Panc1 (cell line): ENCODE measurements at regions not wholly inside any gene's neighbourhood (a gene's known extent, or its start where the extent isn't known, plus 50 kb on each side); places are given as distances from the start of the nearest gene placed in this dataset.

Experiments used
- ATAC-seq: fragments of 200-7000 bp; cut with Tn5 transposase; 2 replicates; pipeline ENCODE4 v1.9.1; 2020; ENCODE audit warnings: mild to moderate bottlenecking, moderate library complexity
- BruUV-seq: library from RNA; stranded (reverse); fragments of 400-500 nt; replicated peaks from 2 replicates; lab custom pipeline; 2021; lab: Mats Ljungman, UMichigan
- CTCF ChIA-PET: fragments of 300-600 bp; sonication (Branson Sonifier 250); formaldehyde crosslinking; loops from one replicate; lab custom pipeline; 2022; ENCODE audit warnings: antibody characterized with exemption; lab: Charles Lee
- POLR2A ChIA-PET: fragments of 300-600 bp; sonication (Branson Sonifier 250); formaldehyde crosslinking; loops from one replicate; lab custom pipeline; 2022; ENCODE audit warnings: antibody characterized with exemption; lab: Charles Lee
- DNase-seq: peaks from one replicate; pipeline ENCODE4 v3.0.0-alpha.2; 2010; ENCODE audit warnings: low read depth, low spot score
- H3K27ac ChIP-seq: 2 replicates; pipeline ENCODE4 v1.5.1; 2011; ENCODE audit warnings: mild to moderate bottlenecking, low read length, inconsistent platforms
- H3K27me3 ChIP-seq: fragments of 200-500 bp; sonication (Bioruptor generic); 2 replicates; pipeline ENCODE4 v1.6.0; 2014; ENCODE audit warnings: low read length, inconsistent platforms; ENCODE audit not compliant: control insufficient read depth, insufficient read depth
- H3K36me3 ChIP-seq: fragments of 200-500 bp; sonication (Bioruptor generic); 2 replicates; pipeline ENCODE4 v1.5.1; 2014; ENCODE audit warnings: inconsistent platforms, mild to moderate bottlenecking, low read length, moderate library complexity; ENCODE audit not compliant: control insufficient read depth, insufficient read depth
- H3K4me1 ChIP-seq: 2 replicates; pipeline ENCODE4 v1.5.1; 2011; ENCODE audit warnings: inconsistent platforms, mild to moderate bottlenecking, low read length, moderate library complexity; ENCODE audit not compliant: control insufficient read depth, insufficient read depth
- H3K4me3 ChIP-seq, 2 experiments: 2 replicates each; pipeline ENCODE4 v1.5.1; 2011 to 2012; ENCODE audit warnings: low read depth in 2 of 2, low read length in 2 of 2, mild to moderate bottlenecking in 2 of 2, inconsistent platforms in 1 of 2, moderate library complexity in 1 of 2
- H3K9me3 ChIP-seq: fragments of 200-500 bp; sonication (Bioruptor generic); 2 replicates; pipeline ENCODE4 v1.5.1; 2014; ENCODE audit warnings: low read depth, mild to moderate bottlenecking, inconsistent platforms, low read length, moderate library complexity; ENCODE audit not compliant: control insufficient read depth, insufficient read depth
- CTCF ChIP-seq: fragments of 450-650 bp; IDR thresholded peaks from 2 replicates; pipeline ENCODE4 v1.5.1; 2017; ENCODE audit warnings: mild to moderate bottlenecking
- POLR2AphosphoS5 ChIP-seq: IDR thresholded peaks from 2 replicates; pipeline ENCODE4 v1.6.1; 2012; ENCODE audit warnings: mild to moderate bottlenecking, low read depth, low read length, moderate library complexity
- SIN3A ChIP-seq: IDR thresholded peaks from 2 replicates; pipeline ENCODE4 v1.6.1; 2012; ENCODE audit warnings: low read depth, mild to moderate bottlenecking, low read length, moderate library complexity, borderline replicate concordance; ENCODE audit not compliant: insufficient read depth
- TCF7L2 ChIP-seq: IDR thresholded peaks from 2 replicates; pipeline ENCODE4 v1.6.1; 2011; ENCODE audit warnings: mild to moderate bottlenecking, low read depth, low read length, inconsistent platforms
- in situ Hi-C: cut with HindIII; loops from 2 replicates; pipeline ENCODE4 v1.10.0; 2016; ENCODE audit warnings: low sequenced_read_pairs, low pct_unique_long_range_greater_than_20kb
- intact Hi-C: fragments of 100-400 bp; cut with micrococcal nuclease; formaldehyde crosslinking; loops from one replicate; pipeline ENCODE4 v1.10.0; 2022; ENCODE audit not compliant: unreplicated experiment
- TF ChIP-seq, protein P1 (sequence below), 2 experiments: IDR thresholded peaks; 2 replicates each; pipeline ENCODE4 v1.6.1; 2011 to 2012; ENCODE audit warnings: low read depth in 2 of 2, control low read depth in 1 of 2, low read length in 1 of 2, mild to moderate bottlenecking in 1 of 2, moderate library complexity in 1 of 2; ENCODE audit not compliant: insufficient read depth in 1 of 2

GRCh38 chr7:80307227-80307856 lies 172.7 kb downstream of the GNAI1 start:
- no peaks in the 10 kb centered on the region for H3K9me3 ChIP-seq
- no peaks in the 10 kb centered on the region for H3K36me3 ChIP-seq
- ChIA-PET CTCF (no interaction called here), POLR2A (no interaction called here)
- intact Hi-C loops, result no loop called here
- H3K27ac ChIP-seq, result no peak overlapping the region
- no peaks in the 10 kb centered on the region; the same call in 1 of the 2 replicates for H3K27me3 ChIP-seq
- no peak overlapping the region for H3K4me3 ChIP-seq
- no peak for TF ChIP-seq CTCF
- no peak for TF ChIP-seq TCF7L2
- DNase-seq, result no peak
- H3K4me1 ChIP-seq, result no peaks in the 10 kb centered on the region
- ATAC-seq, result no peak
- BruUV-seq, result no TSS peak
- in situ Hi-C loops, result no loop called here

DNA sequence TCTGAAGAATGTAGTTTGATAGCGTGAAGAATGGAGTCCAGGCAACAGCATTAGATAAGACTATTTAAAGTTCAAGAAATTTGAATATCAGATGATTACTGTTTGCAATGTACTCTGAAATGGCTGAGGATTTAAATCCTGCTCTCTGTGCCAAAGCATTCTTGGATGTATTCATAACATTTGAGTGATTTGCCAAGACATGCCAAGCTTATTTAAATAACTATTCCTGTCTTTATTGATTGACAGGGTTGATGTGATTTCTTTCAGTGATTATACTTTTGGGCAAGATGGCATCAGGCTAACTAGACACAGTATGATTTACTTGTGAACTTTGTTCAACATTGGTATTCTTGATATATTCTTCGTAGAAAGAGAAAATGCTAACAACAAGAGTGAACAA lies 168.7 kb downstream of the GNAI1 start:
- no TSS peak for BruUV-seq
- ChIA-PET POLR2A (no interaction called here), CTCF (no interaction called here)
- in situ Hi-C loops, result no loop called here
- H3K9me3 ChIP-seq, result no peaks in the 10 kb centered on the region
- no peak overlapping the region for H3K4me3 ChIP-seq
- H3K36me3 ChIP-seq, result no peaks in the 10 kb centered on the region
- intact Hi-C loops, result no loop called here
- DNase-seq, result no peak
- ATAC-seq, result no peak
- H3K27ac ChIP-seq, result no peak overlapping the region
- no peaks in the 10 kb centered on the region for H3K4me1 ChIP-seq
- peaks cover 2% of the 10 kb centered on the region for H3K27me3 ChIP-seq
- TF ChIP-seq TCF7L2 (no peak), CTCF (no peak)

DNA sequence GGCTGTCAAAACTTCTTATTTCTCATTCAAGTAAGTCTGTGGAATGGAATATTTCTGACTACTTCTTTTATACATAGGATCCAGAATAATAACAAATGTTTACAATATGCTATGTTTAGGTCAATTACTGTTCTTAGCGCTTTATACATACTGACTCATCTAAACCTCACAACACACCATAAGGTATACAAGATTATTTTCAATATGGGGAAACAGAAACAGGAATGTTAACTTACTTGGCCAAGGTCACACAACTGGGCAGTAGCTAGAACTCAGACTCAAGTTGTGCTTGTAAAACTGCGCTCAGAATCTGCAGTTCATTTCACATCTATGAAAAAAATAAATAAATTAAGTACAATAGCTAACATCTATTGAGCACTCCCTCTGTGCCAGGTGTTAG lies 168.0 kb downstream of the GNAI1 start:
- DNase-seq, result no peak
- no TSS peak for BruUV-seq
- peaks cover 2% of the 10 kb centered on the region for H3K27me3 ChIP-seq
- TF ChIP-seq CTCF (no peak), TCF7L2 (no peak), POLR2AphosphoS5 (no peak), SIN3A (no peak)
- TF ChIP-seq, protein P1, sequence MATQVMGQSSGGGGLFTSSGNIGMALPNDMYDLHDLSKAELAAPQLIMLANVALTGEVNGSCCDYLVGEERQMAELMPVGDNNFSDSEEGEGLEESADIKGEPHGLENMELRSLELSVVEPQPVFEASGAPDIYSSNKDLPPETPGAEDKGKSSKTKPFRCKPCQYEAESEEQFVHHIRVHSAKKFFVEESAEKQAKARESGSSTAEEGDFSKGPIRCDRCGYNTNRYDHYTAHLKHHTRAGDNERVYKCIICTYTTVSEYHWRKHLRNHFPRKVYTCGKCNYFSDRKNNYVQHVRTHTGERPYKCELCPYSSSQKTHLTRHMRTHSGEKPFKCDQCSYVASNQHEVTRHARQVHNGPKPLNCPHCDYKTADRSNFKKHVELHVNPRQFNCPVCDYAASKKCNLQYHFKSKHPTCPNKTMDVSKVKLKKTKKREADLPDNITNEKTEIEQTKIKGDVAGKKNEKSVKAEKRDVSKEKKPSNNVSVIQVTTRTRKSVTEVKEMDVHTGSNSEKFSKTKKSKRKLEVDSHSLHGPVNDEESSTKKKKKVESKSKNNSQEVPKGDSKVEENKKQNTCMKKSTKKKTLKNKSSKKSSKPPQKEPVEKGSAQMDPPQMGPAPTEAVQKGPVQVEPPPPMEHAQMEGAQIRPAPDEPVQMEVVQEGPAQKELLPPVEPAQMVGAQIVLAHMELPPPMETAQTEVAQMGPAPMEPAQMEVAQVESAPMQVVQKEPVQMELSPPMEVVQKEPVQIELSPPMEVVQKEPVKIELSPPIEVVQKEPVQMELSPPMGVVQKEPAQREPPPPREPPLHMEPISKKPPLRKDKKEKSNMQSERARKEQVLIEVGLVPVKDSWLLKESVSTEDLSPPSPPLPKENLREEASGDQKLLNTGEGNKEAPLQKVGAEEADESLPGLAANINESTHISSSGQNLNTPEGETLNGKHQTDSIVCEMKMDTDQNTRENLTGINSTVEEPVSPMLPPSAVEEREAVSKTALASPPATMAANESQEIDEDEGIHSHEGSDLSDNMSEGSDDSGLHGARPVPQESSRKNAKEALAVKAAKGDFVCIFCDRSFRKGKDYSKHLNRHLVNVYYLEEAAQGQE (IDR thresholded peaks at IDR 0.05; ENCODE audit: insufficient read depth in 1 of 2, low read depth in 2 of 2, low read length in 1 of 2), result no peak
- H3K27ac ChIP-seq, result no peak overlapping the region
- no peaks in the 10 kb centered on the region for H3K4me1 ChIP-seq
- intact Hi-C loops, result no loop called here
- ChIA-PET POLR2A (no interaction called here), CTCF (no interaction called here)
- in situ Hi-C loops, result no loop called here
- no peak overlapping the region for H3K4me3 ChIP-seq
- no peak for ATAC-seq
- no peaks in the 10 kb centered on the region for H3K36me3 ChIP-seq
- H3K9me3 ChIP-seq, result no peaks in the 10 kb centered on the region
